Parathyroid adenoma (tissue), 2 donors: ENCODE measurements at regions not wholly inside any gene's neighbourhood (a gene's known extent, or its start where the extent isn't known, plus 50 kb on each side); places are given as distances from the start of the nearest gene placed in this dataset.
"Not testable (repeated sequence)": the region's sequence is repeated elsewhere in the genome, so short reads cannot be mapped to it uniquely, and the experiment has no call there.

Experiments used
- H2AFZ ChIP-seq: fragments of 300-600 bp; sonication (generic); one replicate; pipeline ENCODE4 v1.7.0; 2017; ENCODE audit warnings: antibody characterized with exemption, mild to moderate bottlenecking
- H3K27ac ChIP-seq: fragments of 300-600 bp; sonication (generic); one replicate; pipeline ENCODE4 v1.7.0; 2017
- H3K27me3 ChIP-seq: fragments of 300-600 bp; sonication (generic); one replicate; pipeline ENCODE4 v1.7.0; 2017; ENCODE audit warnings: low read length; ENCODE audit not compliant: control insufficient read depth, insufficient read depth
- H3K36me3 ChIP-seq: fragments of 300-600 bp; sonication (generic); one replicate; pipeline ENCODE4 v1.7.0; 2017; ENCODE audit warnings: low read length; ENCODE audit not compliant: control insufficient read depth, insufficient read depth
- H3K4me1 ChIP-seq: fragments of 300-600 bp; sonication (generic); one replicate; pipeline ENCODE4 v1.7.0; 2017; ENCODE audit warnings: control low read depth
- H3K4me2 ChIP-seq: fragments of 300-600 bp; sonication (generic); one replicate; pipeline ENCODE4 v1.7.0; 2017; ENCODE audit warnings: low read length
- H3K4me3 ChIP-seq: fragments of 300-600 bp; sonication (generic); one replicate; pipeline ENCODE4 v1.7.0; 2017; ENCODE audit warnings: low read depth, low read length
- H3K79me2 ChIP-seq: fragments of 300-600 bp; sonication (generic); one replicate; pipeline ENCODE4 v1.7.0; 2017; ENCODE audit warnings: control low read depth
- H3K9ac ChIP-seq: fragments of 300-600 bp; sonication (generic); one replicate; pipeline ENCODE4 v1.7.0; 2017; ENCODE audit warnings: mild to moderate bottlenecking
- H3K9me3 ChIP-seq: fragments of 300-600 bp; sonication (generic); one replicate; pipeline ENCODE4 v1.7.0; 2017; ENCODE audit warnings: low read length; ENCODE audit not compliant: control insufficient read depth
- TF ChIP-seq, protein P1 (sequence below): fragments of 300-600 bp; sonication (generic); IDR thresholded peaks from one replicate; pipeline ENCODE4 v1.7.0; 2017; ENCODE audit warnings: antibody characterized with exemption, mild to moderate bottlenecking
- donor health status: primary hyperparathyroidism.

DNA sequence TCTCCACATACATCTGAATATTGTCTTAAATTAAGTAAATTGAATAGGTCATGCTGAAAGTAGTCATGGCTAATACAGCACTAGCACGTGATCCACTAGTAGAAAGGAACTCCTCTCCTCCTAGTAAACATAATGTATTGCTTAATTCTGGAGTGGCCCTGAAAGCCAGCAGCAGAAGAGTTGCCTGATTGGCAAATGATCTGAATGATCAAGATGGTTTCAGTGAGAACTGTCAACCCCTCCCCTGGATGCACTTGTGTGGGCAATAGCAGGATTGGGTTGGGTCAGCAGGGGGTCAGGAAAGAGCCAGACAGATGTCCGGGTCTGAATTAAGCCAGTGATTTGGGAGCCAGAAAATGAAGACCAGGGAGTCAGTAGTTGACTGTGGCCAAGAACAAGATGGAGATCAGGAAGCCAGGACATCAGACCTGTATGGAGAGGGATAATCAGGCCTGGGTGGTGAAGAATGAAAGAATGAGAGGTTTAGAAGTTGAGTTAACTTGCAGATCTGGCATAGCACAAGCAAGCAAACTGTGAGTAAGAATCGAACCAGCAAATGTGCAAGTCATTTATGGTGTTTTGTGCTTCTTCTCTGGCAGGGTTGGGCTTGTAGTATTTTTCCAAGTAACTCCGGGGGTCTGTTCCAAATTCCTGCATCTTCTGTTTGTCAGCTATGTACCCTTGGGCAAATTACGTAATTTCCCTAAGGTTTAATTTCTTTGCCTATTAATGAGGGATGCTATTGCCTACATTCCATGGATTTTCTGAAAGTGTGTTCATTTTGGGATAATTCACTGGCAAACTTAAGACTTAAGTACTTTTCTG, 304.9 kb downstream of the CD109 start:
- Histone ChIP-seq H3K4me1 (no peaks in the 10 kb centered on the region), H3K36me3 (no peaks in the 10 kb centered on the region), H3K9me3 (no peaks in the 10 kb centered on the region), H2AFZ (no peak overlapping the region), H3K27me3 (no peaks in the 10 kb centered on the region), H3K4me3 (no peak overlapping the region), H3K79me2 (no peaks in the 10 kb centered on the region), H3K27ac (no peak overlapping the region), H3K9ac (no peak overlapping the region), H3K4me2 (no peak overlapping the region)
- TF ChIP-seq, protein P1, sequence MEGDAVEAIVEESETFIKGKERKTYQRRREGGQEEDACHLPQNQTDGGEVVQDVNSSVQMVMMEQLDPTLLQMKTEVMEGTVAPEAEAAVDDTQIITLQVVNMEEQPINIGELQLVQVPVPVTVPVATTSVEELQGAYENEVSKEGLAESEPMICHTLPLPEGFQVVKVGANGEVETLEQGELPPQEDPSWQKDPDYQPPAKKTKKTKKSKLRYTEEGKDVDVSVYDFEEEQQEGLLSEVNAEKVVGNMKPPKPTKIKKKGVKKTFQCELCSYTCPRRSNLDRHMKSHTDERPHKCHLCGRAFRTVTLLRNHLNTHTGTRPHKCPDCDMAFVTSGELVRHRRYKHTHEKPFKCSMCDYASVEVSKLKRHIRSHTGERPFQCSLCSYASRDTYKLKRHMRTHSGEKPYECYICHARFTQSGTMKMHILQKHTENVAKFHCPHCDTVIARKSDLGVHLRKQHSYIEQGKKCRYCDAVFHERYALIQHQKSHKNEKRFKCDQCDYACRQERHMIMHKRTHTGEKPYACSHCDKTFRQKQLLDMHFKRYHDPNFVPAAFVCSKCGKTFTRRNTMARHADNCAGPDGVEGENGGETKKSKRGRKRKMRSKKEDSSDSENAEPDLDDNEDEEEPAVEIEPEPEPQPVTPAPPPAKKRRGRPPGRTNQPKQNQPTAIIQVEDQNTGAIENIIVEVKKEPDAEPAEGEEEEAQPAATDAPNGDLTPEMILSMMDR = no peak

DNA sequence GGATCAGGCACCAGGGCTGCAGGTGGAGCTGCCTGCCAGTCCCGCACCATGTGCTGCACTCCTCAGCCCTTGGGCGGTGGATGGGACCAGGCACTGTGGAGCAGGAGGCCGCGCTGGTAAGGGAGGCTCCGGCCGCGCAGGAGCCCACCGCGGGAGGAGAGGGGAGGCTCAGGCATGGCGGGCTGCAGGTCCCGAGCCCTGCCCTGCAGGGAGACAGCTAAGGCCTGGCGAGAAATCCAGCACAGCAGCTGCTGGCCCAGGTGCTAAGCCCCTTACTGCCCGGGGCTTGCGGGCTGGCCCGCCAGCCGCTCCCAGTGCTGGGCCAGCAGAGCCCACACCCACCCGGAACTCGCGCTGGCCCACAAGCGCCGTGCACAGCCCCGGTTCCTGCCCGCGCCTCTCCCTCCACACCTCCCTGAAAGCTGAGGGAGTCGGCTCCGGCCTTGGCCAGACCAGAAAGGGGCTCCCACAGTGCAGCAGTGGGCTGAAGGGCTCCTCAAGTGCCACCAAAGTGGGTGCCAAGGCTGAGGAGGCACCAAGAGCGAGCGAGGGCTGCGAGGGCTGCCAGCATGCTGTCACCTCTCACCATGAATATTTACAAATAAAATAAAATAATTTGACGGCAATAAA, 294.7 kb downstream of the CD109 start:
- H3K79me2 ChIP-seq, H3K27me3 ChIP-seq, H3K4me3 ChIP-seq, H3K9ac ChIP-seq, H2AFZ ChIP-seq, H3K4me2 ChIP-seq, H3K36me3 ChIP-seq, H3K9me3 ChIP-seq, H3K4me1 ChIP-seq, H3K27ac ChIP-seq: not testable (repeated sequence)

DNA sequence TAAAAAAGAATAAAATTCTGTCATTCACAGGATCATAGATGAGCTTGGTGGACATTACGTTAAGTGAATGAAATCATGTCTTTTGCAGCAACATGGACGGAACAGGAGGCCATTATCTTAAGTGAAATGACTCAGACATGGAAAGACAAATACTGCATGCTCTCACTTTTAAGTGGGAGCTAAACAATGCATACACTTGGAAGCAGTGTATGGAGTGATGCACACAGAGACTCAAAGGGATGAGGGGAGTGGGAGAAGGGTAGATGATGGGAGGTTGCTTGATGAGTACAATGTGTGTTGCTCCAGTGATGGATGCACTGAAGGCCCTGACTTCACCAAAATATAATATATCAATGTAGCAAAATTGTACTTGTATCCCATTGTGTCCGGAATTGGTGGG, 293.4 kb downstream of the CD109 start:
- H3K4me1 ChIP-seq = no peaks in the 10 kb centered on the region
- no peak overlapping the region for H3K4me2 ChIP-seq
- no peak overlapping the region for H3K4me3 ChIP-seq

DNA sequence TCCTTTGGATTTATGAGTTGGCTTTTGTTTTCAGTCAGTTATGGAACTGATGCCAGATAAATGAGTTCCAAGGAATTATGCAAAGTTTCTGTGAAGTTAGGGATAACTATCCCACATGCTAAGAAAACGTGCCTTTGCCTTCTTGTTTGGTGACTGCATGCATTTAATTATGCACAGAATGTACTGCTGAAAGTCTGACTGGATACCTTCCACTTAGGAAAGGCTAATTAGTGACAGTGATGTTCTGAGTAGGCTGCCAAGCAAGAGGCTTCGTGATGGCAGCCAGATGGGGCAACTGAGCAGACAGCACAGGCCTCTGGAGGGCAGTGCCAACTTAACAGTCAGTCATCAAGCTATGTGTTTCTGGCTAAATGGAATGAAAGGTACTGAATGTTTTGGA, 289.9 kb downstream of the CD109 start:
- H3K79me2 ChIP-seq = no peaks in the 10 kb centered on the region
- no peak overlapping the region for H2AFZ ChIP-seq
- TF ChIP-seq, protein P1 = no peak
- H3K9ac ChIP-seq = no peak overlapping the region
- H3K9me3 ChIP-seq = no peaks in the 10 kb centered on the region
- H3K4me3 ChIP-seq = no peak overlapping the region
- H3K27ac ChIP-seq = no peak overlapping the region
- H3K4me2 ChIP-seq = no peak overlapping the region
- H3K4me1 ChIP-seq = no peaks in the 10 kb centered on the region
- no peaks in the 10 kb centered on the region for H3K36me3 ChIP-seq
- no peaks in the 10 kb centered on the region for H3K27me3 ChIP-seq

More for the DNA sequence above, 293.4 kb downstream of the CD109 start:
- Histone ChIP-seq H3K27me3 (no peaks in the 10 kb centered on the region), H3K79me2 (no peaks in the 10 kb centered on the region), H3K36me3 (no peaks in the 10 kb centered on the region), H3K9me3 (no peaks in the 10 kb centered on the region), H3K27ac (no peak overlapping the region), H3K9ac (no peak overlapping the region), H2AFZ (no peak overlapping the region)
- TF ChIP-seq, protein P1 = no peak

DNA sequence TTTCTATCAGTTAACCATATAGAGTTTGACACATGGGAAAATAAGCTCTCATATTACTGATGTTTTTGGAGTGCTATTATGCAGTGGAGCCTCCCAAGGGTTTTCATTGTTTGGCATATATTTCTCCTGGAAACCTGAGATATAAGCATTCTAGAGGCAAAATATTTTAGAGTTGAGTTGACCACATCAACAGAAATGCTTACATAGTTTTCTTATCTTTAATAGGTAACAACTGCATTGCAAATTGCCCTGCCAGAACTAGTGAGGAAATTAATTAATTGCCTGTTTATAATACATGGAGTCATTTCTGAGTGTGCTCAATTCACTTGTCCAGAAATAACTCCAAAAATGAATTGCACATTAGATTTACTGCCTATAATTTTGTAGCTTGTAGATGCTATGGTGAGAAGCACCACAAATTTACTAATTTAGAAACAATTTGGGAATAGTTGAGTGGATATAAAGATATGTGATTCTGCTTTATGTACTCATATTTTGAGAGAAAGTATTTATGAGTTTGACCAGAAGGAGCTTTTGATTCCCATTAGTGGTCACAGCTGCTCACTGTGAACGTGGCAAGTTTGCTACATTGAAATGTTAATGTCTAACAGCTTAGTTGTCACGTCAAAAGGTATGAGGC, 288.7 kb downstream of the CD109 start:
- no peaks in the 10 kb centered on the region for H3K79me2 ChIP-seq
- no peaks in the 10 kb centered on the region for H3K9me3 ChIP-seq
- no peaks in the 10 kb centered on the region for H3K36me3 ChIP-seq
- no peaks in the 10 kb centered on the region for H3K4me1 ChIP-seq
- H2AFZ ChIP-seq = no peak overlapping the region
- H3K27ac ChIP-seq = no peak overlapping the region
- no peak overlapping the region for H3K4me3 ChIP-seq
- H3K9ac ChIP-seq = no peak overlapping the region
- TF ChIP-seq, protein P1 = no peak
- H3K27me3 ChIP-seq = no peaks in the 10 kb centered on the region
- H3K4me2 ChIP-seq = no peak overlapping the region
